H1 (cell line): ENCODE measurements at regions not wholly inside any gene's neighbourhood (a gene's known extent, or its start where the extent isn't known, plus 50 kb on each side); places are given as distances from the start of the nearest gene placed in this dataset.

Experiments
- BACH1 ChIP-seq: IDR thresholded peaks from 2 replicates; pipeline ENCODE4 v1.6.1; 2012; ENCODE audit warnings: low read length, improper control_type of control experiment
- CTCF ChIP-seq, 3 experiments: IDR thresholded peaks; 1 replicate in 2 of 3; 2 replicates in 1 of 3; pipeline versions ENCODE4 v1.5.1 to v1.6.1; 2011; ENCODE audit warnings: low read length in 3 of 3, mild to moderate bottlenecking in 3 of 3, inconsistent platforms in 2 of 3, low read depth in 1 of 3, moderate library complexity in 1 of 3; ENCODE audit not compliant: insufficient read depth in 1 of 3; ENCODE audit errors: control extremely low read depth in 1 of 3
- ZNF274 ChIP-seq: IDR thresholded peaks from 2 replicates; pipeline ENCODE4 v1.7.0; 2012; ENCODE audit warnings: low read length, borderline replicate concordance; ENCODE audit errors: extremely low read depth

- TF ChIP-seq CTCF (IDR thresholded peaks at IDR 0.05; ENCODE audit: control extremely low read depth in 1 of 3, insufficient read depth in 1 of 3, low read depth in 1 of 3, low read length in 3 of 3), result no peak
- no peak for TF ChIP-seq ZNF274
- TF ChIP-seq BACH1, result no peak
Measured at GRCh38 chr21:17238468-17238867, 274.4 kb upstream of the CXADR start (continued).
